Thyroid gland (tissue), 4 donors: ENCODE measurements at regions not wholly inside any gene's neighbourhood (a gene's known extent, or its start where the extent isn't known, plus 50 kb on each side); places are given as distances from the start of the nearest gene placed in this dataset.

Experiments
- POLR2A ChIP-seq, 2 donors: fragments of 450-650 bp; IDR thresholded peaks; one replicate each; pipeline ENCODE4 v1.6.1; 2017; ENCODE audit warnings: antibody characterized with exemption in 2 of 2, mild to moderate bottlenecking in 2 of 2, moderate library complexity in 1 of 2
- TF ChIP-seq, protein P1 (sequence below), 6 experiments: fragments of 200-600 bp in 3 of 6; fragments of 450-650 bp in 3 of 6; sonication (generic) in 3 of 6; IDR thresholded peaks; one replicate each; pipeline ENCODE4 v1.5.1; 2016 to 2019; ENCODE audit warnings: antibody characterized with exemption in 6 of 6, mild to moderate bottlenecking in 2 of 6, inconsistent platforms in 1 of 6, moderate library complexity in 1 of 6

DNA sequence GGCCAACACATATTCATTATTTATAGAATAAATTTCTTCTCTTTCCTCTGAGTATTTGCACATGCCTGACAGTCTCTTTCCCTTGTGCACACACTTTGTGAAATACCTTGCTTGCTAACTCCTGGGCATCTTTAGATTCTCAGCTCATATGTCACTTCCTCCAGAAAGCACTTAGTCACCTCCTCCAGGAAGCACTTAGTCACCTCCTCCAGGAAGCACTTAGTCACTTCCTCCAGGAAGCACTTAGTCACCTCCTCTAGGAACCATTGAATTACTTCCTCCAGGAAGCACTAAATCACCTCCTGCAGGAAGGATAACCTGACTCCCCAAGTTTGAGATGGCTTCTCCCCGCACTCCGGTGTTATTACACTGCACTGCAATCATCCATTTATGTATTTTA lies 462.5 kb upstream of the EEF2KMT start:
- TF ChIP-seq, protein P1, sequence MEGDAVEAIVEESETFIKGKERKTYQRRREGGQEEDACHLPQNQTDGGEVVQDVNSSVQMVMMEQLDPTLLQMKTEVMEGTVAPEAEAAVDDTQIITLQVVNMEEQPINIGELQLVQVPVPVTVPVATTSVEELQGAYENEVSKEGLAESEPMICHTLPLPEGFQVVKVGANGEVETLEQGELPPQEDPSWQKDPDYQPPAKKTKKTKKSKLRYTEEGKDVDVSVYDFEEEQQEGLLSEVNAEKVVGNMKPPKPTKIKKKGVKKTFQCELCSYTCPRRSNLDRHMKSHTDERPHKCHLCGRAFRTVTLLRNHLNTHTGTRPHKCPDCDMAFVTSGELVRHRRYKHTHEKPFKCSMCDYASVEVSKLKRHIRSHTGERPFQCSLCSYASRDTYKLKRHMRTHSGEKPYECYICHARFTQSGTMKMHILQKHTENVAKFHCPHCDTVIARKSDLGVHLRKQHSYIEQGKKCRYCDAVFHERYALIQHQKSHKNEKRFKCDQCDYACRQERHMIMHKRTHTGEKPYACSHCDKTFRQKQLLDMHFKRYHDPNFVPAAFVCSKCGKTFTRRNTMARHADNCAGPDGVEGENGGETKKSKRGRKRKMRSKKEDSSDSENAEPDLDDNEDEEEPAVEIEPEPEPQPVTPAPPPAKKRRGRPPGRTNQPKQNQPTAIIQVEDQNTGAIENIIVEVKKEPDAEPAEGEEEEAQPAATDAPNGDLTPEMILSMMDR (IDR thresholded peaks at IDR 0.05): no peak
- TF ChIP-seq POLR2A (IDR thresholded peaks at IDR 0.05): no peak
